Neural progenitor cell (in vitro differentiated cells): ENCODE measurements at regions not wholly inside any gene's neighbourhood (a gene's known extent, or its start where the extent isn't known, plus 50 kb on each side); places are given as distances from the start of the nearest gene placed in this dataset.

Experiments used
- EZH2 ChIP-seq: fragments of 200-600 bp; sonication (generic); IDR thresholded peaks from 2 replicates; pipeline ENCODE4 v1.6.1; 2017; ENCODE audit warnings: antibody characterized with exemption, mild to moderate bottlenecking, moderate library complexity
- EZH2phosphoT487 ChIP-seq: fragments of 200-600 bp; sonication (generic); IDR thresholded peaks from 2 replicates; pipeline ENCODE4 v1.6.1; 2017; ENCODE audit warnings: antibody characterized with exemption
- TF ChIP-seq, protein P1 (sequence below): fragments of 200-600 bp; sonication (generic); IDR thresholded peaks from 2 replicates; pipeline ENCODE4 v1.5.1; 2017; ENCODE audit warnings: antibody characterized with exemption, mild to moderate bottlenecking

DNA sequence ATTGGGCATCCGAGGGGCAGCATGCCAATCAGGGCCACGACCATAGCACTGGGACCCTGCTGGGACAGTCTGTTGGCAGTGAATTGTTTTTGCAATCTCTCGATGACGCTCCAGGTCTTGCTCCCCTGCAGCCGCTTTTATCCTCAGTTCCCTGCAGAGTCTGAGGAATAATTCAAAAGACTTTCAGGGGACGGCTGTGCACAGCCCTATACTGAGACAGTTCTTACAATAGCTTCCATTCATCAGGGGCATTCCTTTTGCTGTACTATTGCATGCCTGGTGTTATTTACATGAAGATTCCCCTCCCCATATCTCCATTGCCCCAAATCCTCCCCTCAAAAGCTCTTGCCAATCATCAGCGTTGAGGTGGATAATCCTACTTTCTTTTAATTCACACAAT is 163.3 kb upstream of the WWC1 start:
- TF ChIP-seq, protein P1, sequence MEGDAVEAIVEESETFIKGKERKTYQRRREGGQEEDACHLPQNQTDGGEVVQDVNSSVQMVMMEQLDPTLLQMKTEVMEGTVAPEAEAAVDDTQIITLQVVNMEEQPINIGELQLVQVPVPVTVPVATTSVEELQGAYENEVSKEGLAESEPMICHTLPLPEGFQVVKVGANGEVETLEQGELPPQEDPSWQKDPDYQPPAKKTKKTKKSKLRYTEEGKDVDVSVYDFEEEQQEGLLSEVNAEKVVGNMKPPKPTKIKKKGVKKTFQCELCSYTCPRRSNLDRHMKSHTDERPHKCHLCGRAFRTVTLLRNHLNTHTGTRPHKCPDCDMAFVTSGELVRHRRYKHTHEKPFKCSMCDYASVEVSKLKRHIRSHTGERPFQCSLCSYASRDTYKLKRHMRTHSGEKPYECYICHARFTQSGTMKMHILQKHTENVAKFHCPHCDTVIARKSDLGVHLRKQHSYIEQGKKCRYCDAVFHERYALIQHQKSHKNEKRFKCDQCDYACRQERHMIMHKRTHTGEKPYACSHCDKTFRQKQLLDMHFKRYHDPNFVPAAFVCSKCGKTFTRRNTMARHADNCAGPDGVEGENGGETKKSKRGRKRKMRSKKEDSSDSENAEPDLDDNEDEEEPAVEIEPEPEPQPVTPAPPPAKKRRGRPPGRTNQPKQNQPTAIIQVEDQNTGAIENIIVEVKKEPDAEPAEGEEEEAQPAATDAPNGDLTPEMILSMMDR, result no peak
- no peak for TF ChIP-seq EZH2phosphoT487
- TF ChIP-seq EZH2, result no peak
